ENCODE measurements at regions not wholly inside any gene's neighbourhood (a gene's known extent, or its start where the extent isn't known, plus 50 kb on each side); places are given as distances from the start of the nearest gene placed in this dataset.
"Not testable (repeated sequence)": the region's sequence is repeated elsewhere in the genome, so short reads cannot be mapped to it uniquely, and the experiment has no call there.

GRCh38 chr7:46058086-46058823 is 137.2 kb upstream of the IGFBP3 start:
- no peak overlapping the region for H3K9ac ChIP-seq
- no peak overlapping the region for H3K4me2 ChIP-seq
- TF ChIP-seq Cebpa-rat (IDR thresholded peaks at IDR 0.05) = no peak
- H3K27ac ChIP-seq = no peak overlapping the region
- no peaks in the 10 kb centered on the region for H3K27me3 ChIP-seq
- H3K4me1 ChIP-seq = no peaks in the 10 kb centered on the region
- no peaks in the 10 kb centered on the region for H4K20me1 ChIP-seq
- no peaks in the 10 kb centered on the region for H3K36me3 ChIP-seq
- H3K9me3 ChIP-seq = no peaks in the 10 kb centered on the region
- no peak overlapping the region for H3K4me3 ChIP-seq

- H3K4me3 ChIP-seq = no peak overlapping the region
- no peaks in the 10 kb centered on the region for H4K20me1 ChIP-seq
- H3K27ac ChIP-seq = no peak overlapping the region
- no peak for TF ChIP-seq Cebpa-rat (IDR thresholded peaks at IDR 0.05)
- H3K9ac ChIP-seq = no peak overlapping the region
- no peaks in the 10 kb centered on the region for H3K27me3 ChIP-seq
- no peaks in the 10 kb centered on the region for H3K9me3 ChIP-seq
- no peaks in the 10 kb centered on the region for H3K36me3 ChIP-seq
- no peak overlapping the region for H3K4me2 ChIP-seq
- H3K4me1 ChIP-seq = no peaks in the 10 kb centered on the region
These were observed 133.8 kb upstream of the IGFBP3 start for GRCh38 chr7:46054915-46055314.

- no peak for TF ChIP-seq Cebpa-rat (IDR thresholded peaks at IDR 0.05)
- Histone ChIP-seq H3K36me3 (no peaks in the 10 kb centered on the region), H3K9ac (no peak overlapping the region), H3K9me3 (no peaks in the 10 kb centered on the region), H4K20me1 (no peaks in the 10 kb centered on the region), H3K27ac (no peak overlapping the region), H3K4me3 (no peak overlapping the region), H3K4me1 (no peaks in the 10 kb centered on the region), H3K27me3 (no peaks in the 10 kb centered on the region), H3K4me2 (no peak overlapping the region)
These were observed 133.2 kb upstream of the IGFBP3 start for GRCh38 chr7:46054272-46054671.

GRCh38 chr7:46047581-46047980 is 126.5 kb upstream of the IGFBP3 start:
- Histone ChIP-seq H3K27ac (no peak overlapping the region), H3K9me3 (peaks cover 9% of the 10 kb centered on the region; the same call in 1 of the 2 replicates), H3K9ac (no peak overlapping the region), H4K20me1 (no peaks in the 10 kb centered on the region), H3K4me1 (no peaks in the 10 kb centered on the region), H3K36me3 (no peaks in the 10 kb centered on the region), H3K27me3 (no peaks in the 10 kb centered on the region), H3K4me2 (no peak overlapping the region), H3K4me3 (no peak overlapping the region)
- TF ChIP-seq Cebpa-rat (IDR thresholded peaks at IDR 0.05) = no peak

GRCh38 chr7:46043338-46043737 is 122.3 kb upstream of the IGFBP3 start:
- not testable (repeated sequence) for H3K4me3 ChIP-seq, H3K27ac ChIP-seq, H3K9me3 ChIP-seq, H3K4me2 ChIP-seq, H3K4me1 ChIP-seq, H3K27me3 ChIP-seq, H3K9ac ChIP-seq, H3K36me3 ChIP-seq, H4K20me1 ChIP-seq

GRCh38 chr7:46039813-46040212 is 118.7 kb upstream of the IGFBP3 start:
- not testable (repeated sequence) for H3K9ac ChIP-seq, H4K20me1 ChIP-seq, H3K4me2 ChIP-seq, H3K36me3 ChIP-seq, H3K9me3 ChIP-seq, H3K27me3 ChIP-seq, H3K27ac ChIP-seq, H3K4me3 ChIP-seq, H3K4me1 ChIP-seq

GRCh38 chr7:46035166-46035565 is 114.1 kb upstream of the IGFBP3 start:
- no peak overlapping the region for H3K4me3 ChIP-seq
- H3K9ac ChIP-seq = no peak overlapping the region
- H4K20me1 ChIP-seq = no peaks in the 10 kb centered on the region
- H3K36me3 ChIP-seq = no peaks in the 10 kb centered on the region
- no peaks in the 10 kb centered on the region for H3K9me3 ChIP-seq
- H3K27me3 ChIP-seq = no peaks in the 10 kb centered on the region
- peaks cover 8% of the 10 kb centered on the region for H3K4me1 ChIP-seq
- H3K4me2 ChIP-seq = no peak overlapping the region
- H3K27ac ChIP-seq = no peak overlapping the region
- TF ChIP-seq Cebpa-rat (IDR thresholded peaks at IDR 0.05) = no peak

GRCh38 chr7:46034056-46034768 is 113.1 kb upstream of the IGFBP3 start:
- Histone ChIP-seq H3K27me3 (no peaks in the 10 kb centered on the region), H3K27ac (no peak overlapping the region), H3K9me3 (no peaks in the 10 kb centered on the region), H3K9ac (no peak overlapping the region), H3K4me1 (peaks cover 8% of the 10 kb centered on the region), H4K20me1 (no peaks in the 10 kb centered on the region), H3K36me3 (no peaks in the 10 kb centered on the region), H3K4me2 (no peak overlapping the region), H3K4me3 (no peak overlapping the region)
- no peak for TF ChIP-seq Cebpa-rat (IDR thresholded peaks at IDR 0.05)

GRCh38 chr7:46033592-46033991 is 112.5 kb upstream of the IGFBP3 start:
- TF ChIP-seq Cebpa-rat (IDR thresholded peaks at IDR 0.05) = no peak
- H3K36me3 ChIP-seq = no peaks in the 10 kb centered on the region
- H3K4me1 ChIP-seq = peaks cover 8% of the 10 kb centered on the region
- no peaks in the 10 kb centered on the region for H4K20me1 ChIP-seq
- no peak overlapping the region for H3K4me2 ChIP-seq
- H3K27me3 ChIP-seq = no peaks in the 10 kb centered on the region
- H3K9ac ChIP-seq = no peak overlapping the region
- H3K27ac ChIP-seq = no peak overlapping the region
- no peak overlapping the region for H3K4me3 ChIP-seq
- no peaks in the 10 kb centered on the region for H3K9me3 ChIP-seq

- Histone ChIP-seq H4K20me1 (no peaks in the 10 kb centered on the region), H3K4me3 (no peak overlapping the region), H3K4me1 (peaks cover 8% of the 10 kb centered on the region), H3K36me3 (no peaks in the 10 kb centered on the region), H3K4me2 (no peak overlapping the region), H3K27me3 (no peaks in the 10 kb centered on the region), H3K9ac (no peak overlapping the region), H3K27ac (no peak overlapping the region), H3K9me3 (no peaks in the 10 kb centered on the region)
- TF ChIP-seq Cebpa-rat (IDR thresholded peaks at IDR 0.05) = no peak
These were observed 111.9 kb upstream of the IGFBP3 start for GRCh38 chr7:46032942-46033341.
